DOHH2 (cell line): ENCODE measurements at regions not wholly inside any gene's neighbourhood (a gene's known extent, or its start where the extent isn't known, plus 50 kb on each side); places are given as distances from the start of the nearest gene placed in this dataset.

Source experiments
- EZH2phosphoT487 ChIP-seq: fragments of 200-600 bp; sonication (generic); IDR thresholded peaks from 2 replicates; pipeline ENCODE4 v1.6.1; 2017; ENCODE audit warnings: borderline replicate concordance, mild to moderate bottlenecking, antibody characterized with exemption, low read length, moderate library complexity, mixed read lengths
- TF ChIP-seq, protein P1 (sequence below): fragments of 200-600 bp; sonication (generic); IDR thresholded peaks from one replicate; pipeline ENCODE4 v1.5.1; 2014; ENCODE audit warnings: antibody characterized with exemption, mild to moderate bottlenecking, low read depth, low read length; ENCODE audit not compliant: poor library complexity, severe bottlenecking

DNA sequence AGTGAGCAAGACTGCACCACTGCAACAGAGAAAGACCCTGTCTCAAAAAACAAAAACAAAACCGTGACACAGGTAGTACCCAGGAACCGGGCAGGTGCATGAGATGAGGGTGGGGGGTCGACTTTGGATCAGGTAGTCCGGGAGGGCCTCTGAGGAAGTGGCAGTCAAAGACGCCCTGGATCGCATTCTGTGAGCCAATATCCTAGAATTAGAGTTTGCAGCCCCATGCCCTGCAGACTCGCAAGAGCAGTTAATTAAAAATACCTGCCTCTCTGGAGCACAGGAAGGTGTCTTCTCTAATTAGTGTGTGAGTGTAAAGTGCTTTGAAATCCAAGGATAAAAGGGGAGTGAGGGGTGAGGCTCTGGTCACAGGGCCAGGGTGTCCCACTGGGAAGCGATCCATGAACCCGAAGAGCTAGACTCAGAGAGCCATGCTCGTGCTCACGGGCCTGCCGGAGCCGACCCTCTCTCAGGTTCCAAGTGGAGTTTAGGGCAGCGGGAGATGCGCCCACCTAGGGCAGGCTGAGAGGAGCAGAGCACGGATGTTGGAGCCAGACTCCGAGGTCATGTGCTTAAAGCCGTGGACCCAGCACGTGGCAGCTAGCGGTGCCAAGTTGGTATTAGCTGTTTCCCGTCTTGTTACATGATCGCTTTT is 74.7 kb upstream of the PTPN1 start:
- TF ChIP-seq, protein P1, sequence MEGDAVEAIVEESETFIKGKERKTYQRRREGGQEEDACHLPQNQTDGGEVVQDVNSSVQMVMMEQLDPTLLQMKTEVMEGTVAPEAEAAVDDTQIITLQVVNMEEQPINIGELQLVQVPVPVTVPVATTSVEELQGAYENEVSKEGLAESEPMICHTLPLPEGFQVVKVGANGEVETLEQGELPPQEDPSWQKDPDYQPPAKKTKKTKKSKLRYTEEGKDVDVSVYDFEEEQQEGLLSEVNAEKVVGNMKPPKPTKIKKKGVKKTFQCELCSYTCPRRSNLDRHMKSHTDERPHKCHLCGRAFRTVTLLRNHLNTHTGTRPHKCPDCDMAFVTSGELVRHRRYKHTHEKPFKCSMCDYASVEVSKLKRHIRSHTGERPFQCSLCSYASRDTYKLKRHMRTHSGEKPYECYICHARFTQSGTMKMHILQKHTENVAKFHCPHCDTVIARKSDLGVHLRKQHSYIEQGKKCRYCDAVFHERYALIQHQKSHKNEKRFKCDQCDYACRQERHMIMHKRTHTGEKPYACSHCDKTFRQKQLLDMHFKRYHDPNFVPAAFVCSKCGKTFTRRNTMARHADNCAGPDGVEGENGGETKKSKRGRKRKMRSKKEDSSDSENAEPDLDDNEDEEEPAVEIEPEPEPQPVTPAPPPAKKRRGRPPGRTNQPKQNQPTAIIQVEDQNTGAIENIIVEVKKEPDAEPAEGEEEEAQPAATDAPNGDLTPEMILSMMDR, result no peak
- no peak for TF ChIP-seq EZH2phosphoT487
